Body of pancreas (tissue), 4 donors: ENCODE measurements at regions not wholly inside any gene's neighbourhood (a gene's known extent, or its start where the extent isn't known, plus 50 kb on each side); places are given as distances from the start of the nearest gene placed in this dataset.

Experiments used
- CTCF ChIP-seq, 7 experiments: fragments of 450-650 bp in 4 of 7; fragments of 200-600 bp in 3 of 7; sonication (generic) in 3 of 7; IDR thresholded peaks; one replicate each; pipeline ENCODE4 v1.5.1; 2016 to 2019; ENCODE audit warnings: antibody characterized with exemption in 7 of 7
- POLR2A ChIP-seq, 3 donors: fragments of 450-650 bp; IDR thresholded peaks; one replicate each; pipeline ENCODE4 v1.6.1; 2016; ENCODE audit warnings: antibody characterized with exemption in 3 of 3, mild to moderate bottlenecking in 2 of 3

GRCh38 chr6:77286541-77286940 lies 176.8 kb downstream of the HTR1B start:
- TF ChIP-seq CTCF (IDR thresholded peaks at IDR 0.05) (no peak), POLR2A (IDR thresholded peaks at IDR 0.05) (no peak)
